ENCODE measurements at regions not wholly inside any gene's neighbourhood (a gene's known extent, or its start where the extent isn't known, plus 50 kb on each side); places are given as distances from the start of the nearest gene placed in this dataset.
"Not testable (repeated sequence)": the region's sequence is repeated elsewhere in the genome, so short reads cannot be mapped to it uniquely, and the experiment has no call there.

- Histone ChIP-seq H3K4me1 (ENCODE audit: insufficient read depth, low read length, severe bottlenecking) (no peaks in the 10 kb centered on the region), H2AFZ (ENCODE audit: low read length) (no peak overlapping the region), H3K79me2 (ENCODE audit: insufficient read depth, low read length) (no peaks in the 10 kb centered on the region), H3K4me3 (ENCODE audit: low read depth, low read length, poor library complexity, severe bottlenecking) (no peak overlapping the region), H3K27ac (ENCODE audit: low read depth, low read length, poor library complexity, severe bottlenecking) (no peak overlapping the region), H3K4me2 (ENCODE audit: low read length) (no peak overlapping the region), H3K27me3 (ENCODE audit: insufficient read depth, low read length) (no peaks in the 10 kb centered on the region), H3K9ac (ENCODE audit: low read length) (no peak overlapping the region), H4K20me1 (ENCODE audit: insufficient read depth, low read length) (no peaks in the 10 kb centered on the region), H3K9me3 (ENCODE audit: low read length) (no peaks in the 10 kb centered on the region), H3F3A (ENCODE audit: insufficient read depth, low read length) (no peaks in the 10 kb centered on the region), H3K36me3 (ENCODE audit: insufficient read depth, low read length) (no peaks in the 10 kb centered on the region), H3K9me2 (ENCODE audit: low read depth, low read length) (no peaks in the 10 kb centered on the region)
- TF ChIP-seq EZH2 (IDR thresholded peaks at IDR 0.05; ENCODE audit: borderline replicate concordance, low read length) (no peak), CTCF (IDR thresholded peaks at IDR 0.05; ENCODE audit: low read length) (no peak)
Observed at GRCh38 chr6:95743591-95743990, 166.3 kb downstream of the MANEA start.

GRCh38 chr6:95758236-95759069 is 181.1 kb downstream of the MANEA start:
- not testable (repeated sequence) for H3K9me2 ChIP-seq (ENCODE audit: low read depth, low read length); H2AFZ ChIP-seq (ENCODE audit: low read length); H3K79me2 ChIP-seq (ENCODE audit: insufficient read depth, low read length); H3K4me3 ChIP-seq (ENCODE audit: low read depth, low read length, poor library complexity, severe bottlenecking); H3K36me3 ChIP-seq (ENCODE audit: insufficient read depth, low read length); H3K9me3 ChIP-seq (ENCODE audit: low read length); H3K27me3 ChIP-seq (ENCODE audit: insufficient read depth, low read length); H4K20me1 ChIP-seq (ENCODE audit: insufficient read depth, low read length); H3F3A ChIP-seq (ENCODE audit: insufficient read depth, low read length); H3K4me1 ChIP-seq (ENCODE audit: insufficient read depth, low read length, severe bottlenecking); H3K9ac ChIP-seq (ENCODE audit: low read length); H3K27ac ChIP-seq (ENCODE audit: low read depth, low read length, poor library complexity, severe bottlenecking); H3K4me2 ChIP-seq (ENCODE audit: low read length)

- H3K4me1 ChIP-seq (ENCODE audit: insufficient read depth, low read length, severe bottlenecking) = no peaks in the 10 kb centered on the region
- no peaks in the 10 kb centered on the region for H3K36me3 ChIP-seq (ENCODE audit: insufficient read depth, low read length)
- no peak overlapping the region for H2AFZ ChIP-seq (ENCODE audit: low read length)
- no peaks in the 10 kb centered on the region for H4K20me1 ChIP-seq (ENCODE audit: insufficient read depth, low read length)
- no peak overlapping the region for H3K27ac ChIP-seq (ENCODE audit: low read depth, low read length, poor library complexity, severe bottlenecking)
- no peak overlapping the region for H3K4me2 ChIP-seq (ENCODE audit: low read length)
- no peaks in the 10 kb centered on the region for H3F3A ChIP-seq (ENCODE audit: insufficient read depth, low read length)
- TF ChIP-seq EZH2 (IDR thresholded peaks at IDR 0.05; ENCODE audit: borderline replicate concordance, low read length) (no peak), CTCF (IDR thresholded peaks at IDR 0.05; ENCODE audit: low read length) (no peak)
- no peaks in the 10 kb centered on the region for H3K9me3 ChIP-seq (ENCODE audit: low read length)
- H3K79me2 ChIP-seq (ENCODE audit: insufficient read depth, low read length) = no peaks in the 10 kb centered on the region
- H3K9me2 ChIP-seq (ENCODE audit: low read depth, low read length) = no peaks in the 10 kb centered on the region
- H3K9ac ChIP-seq (ENCODE audit: low read length) = no peak overlapping the region
- H3K4me3 ChIP-seq (ENCODE audit: low read depth, low read length, poor library complexity, severe bottlenecking) = no peak overlapping the region
- no peaks in the 10 kb centered on the region for H3K27me3 ChIP-seq (ENCODE audit: insufficient read depth, low read length)
Observed at GRCh38 chr6:95767897-95768463, 190.6 kb downstream of the MANEA start.

GRCh38 chr6:95768539-95768938 is 191.2 kb downstream of the MANEA start:
- Histone ChIP-seq H3K4me1 (ENCODE audit: insufficient read depth, low read length, severe bottlenecking) (no peaks in the 10 kb centered on the region), H3F3A (ENCODE audit: insufficient read depth, low read length) (no peaks in the 10 kb centered on the region), H3K27ac (ENCODE audit: low read depth, low read length, poor library complexity, severe bottlenecking) (no peak overlapping the region), H4K20me1 (ENCODE audit: insufficient read depth, low read length) (no peaks in the 10 kb centered on the region), H3K4me2 (ENCODE audit: low read length) (no peak overlapping the region), H3K79me2 (ENCODE audit: insufficient read depth, low read length) (no peaks in the 10 kb centered on the region), H3K9ac (ENCODE audit: low read length) (no peak overlapping the region), H3K27me3 (ENCODE audit: insufficient read depth, low read length) (no peaks in the 10 kb centered on the region), H3K9me3 (ENCODE audit: low read length) (no peaks in the 10 kb centered on the region), H3K4me3 (ENCODE audit: low read depth, low read length, poor library complexity, severe bottlenecking) (no peak overlapping the region), H2AFZ (ENCODE audit: low read length) (no peak overlapping the region), H3K36me3 (ENCODE audit: insufficient read depth, low read length) (no peaks in the 10 kb centered on the region), H3K9me2 (ENCODE audit: low read depth, low read length) (no peaks in the 10 kb centered on the region)
- TF ChIP-seq CTCF (IDR thresholded peaks at IDR 0.05; ENCODE audit: low read length) = no peak
- no peak for TF ChIP-seq EZH2 (IDR thresholded peaks at IDR 0.05; ENCODE audit: borderline replicate concordance, low read length)
